HG03196 (cell line): ENCODE measurements at regions not wholly inside any gene's neighbourhood (a gene's known extent, or its start where the extent isn't known, plus 50 kb on each side); places are given as distances from the start of the nearest gene placed in this dataset.
"Not testable (repeated sequence)": the region's sequence is repeated elsewhere in the genome, so short reads cannot be mapped to it uniquely, and the experiment has no call there.

Experiments
- ATAC-seq: cut with Tn5 transposase; IDR thresholded peaks from one replicate; pipeline ENCODE4 v1.9.1; 2021; ENCODE audit not compliant: unreplicated experiment

DNA sequence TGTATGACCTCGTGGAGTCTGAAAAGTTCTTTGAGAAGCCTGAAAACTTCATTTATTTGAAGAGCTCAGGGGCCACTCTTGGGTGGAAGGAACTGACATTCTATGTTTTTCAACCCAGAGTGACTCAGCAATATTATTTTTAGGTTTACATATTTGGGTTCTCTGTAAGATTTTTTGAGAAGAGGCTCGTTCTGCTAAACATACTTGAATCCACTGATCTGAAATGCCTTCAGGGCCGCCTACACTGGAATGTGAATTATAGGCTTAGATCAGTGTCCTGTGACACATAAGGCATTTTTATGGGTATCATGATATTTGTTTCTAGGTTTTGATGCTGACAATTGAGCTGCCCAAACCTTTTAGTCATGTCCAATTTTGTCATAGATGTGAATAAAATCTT, 86.2 kb downstream of the PSAT1 start:
- ATAC-seq = no peak

DNA sequence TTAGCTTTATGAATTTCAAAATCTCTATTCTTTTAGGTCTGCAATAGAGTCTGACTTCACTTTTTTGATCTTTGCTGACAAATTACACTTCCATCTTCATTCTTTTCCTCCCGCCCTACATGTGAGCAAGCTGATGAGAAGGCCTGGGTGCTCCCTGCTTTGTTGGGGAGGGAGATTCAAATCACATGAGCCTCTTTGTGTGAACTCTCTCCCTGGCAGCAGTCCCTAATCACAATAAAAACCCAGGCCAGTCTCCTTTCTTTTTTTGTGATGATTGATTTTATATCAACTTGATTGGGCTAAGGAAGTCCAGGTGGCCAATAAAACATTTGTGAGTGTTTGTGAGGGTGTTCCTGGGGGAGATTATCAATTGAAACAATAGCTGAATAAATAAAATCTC, 89.4 kb downstream of the PSAT1 start:
- ATAC-seq = no peak

DNA sequence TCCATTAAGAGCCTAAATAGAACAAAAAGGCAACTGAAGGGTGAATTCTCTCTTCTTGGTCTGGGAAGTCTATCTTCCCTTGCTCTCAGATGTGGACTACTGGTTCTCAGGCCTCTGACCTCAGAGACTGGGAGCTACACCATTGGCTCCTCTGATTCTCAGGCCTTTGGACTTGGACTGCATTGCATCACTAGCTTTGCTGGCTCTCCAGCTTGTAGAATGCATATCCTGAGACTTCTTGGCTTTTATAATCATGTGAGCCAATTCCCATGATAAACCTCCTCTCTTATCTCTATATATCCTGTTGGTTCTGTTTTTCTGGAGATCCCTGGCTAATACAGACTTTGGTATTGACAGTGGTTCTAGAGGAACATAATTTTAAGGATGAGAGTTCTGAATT, 89.8 kb downstream of the PSAT1 start:
- no peak for ATAC-seq

GRCh38 chr9:78393340-78393739, 96.4 kb downstream of the PSAT1 start:
- no peak for ATAC-seq

GRCh38 chr9:78393932-78394331, 97.0 kb downstream of the PSAT1 start:
- no peak for ATAC-seq

DNA sequence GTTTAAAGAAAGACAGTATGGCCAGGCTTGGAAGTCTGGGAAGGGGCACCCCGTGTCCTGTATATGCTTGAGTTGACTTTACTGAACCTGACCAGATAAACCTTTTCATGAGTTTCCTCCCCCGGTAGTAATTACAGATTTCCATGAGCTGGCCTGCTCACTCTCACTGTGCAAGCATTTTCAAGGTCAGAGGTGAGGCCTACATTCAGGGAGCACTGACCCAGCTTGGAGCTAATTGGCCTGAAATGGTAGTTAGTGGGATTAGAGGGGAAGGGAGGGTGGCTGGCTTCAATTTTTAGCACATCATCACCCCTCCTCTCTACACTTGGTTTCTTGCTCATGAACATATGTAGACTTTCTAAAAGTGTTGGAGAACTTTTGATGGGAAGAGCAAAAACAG, 99.2 kb downstream of the PSAT1 start:
- ATAC-seq = no peak

GRCh38 chr9:78397045-78397444, 100.1 kb downstream of the PSAT1 start:
- ATAC-seq = no peak

- ATAC-seq = no peak
These were observed 100.5 kb downstream of the PSAT1 start for GRCh38 chr9:78397454-78397853.

- ATAC-seq = no peak
These were observed 102.2 kb downstream of the PSAT1 start for GRCh38 chr9:78399153-78399552.

- ATAC-seq = no peak
These were observed 103.6 kb downstream of the PSAT1 start for GRCh38 chr9:78400496-78400895.

- ATAC-seq = no peak
These were observed 108.5 kb downstream of the PSAT1 start for GRCh38 chr9:78405461-78405860.

- ATAC-seq = no peak
These were observed 109.2 kb downstream of the PSAT1 start for GRCh38 chr9:78406146-78406545.

DNA sequence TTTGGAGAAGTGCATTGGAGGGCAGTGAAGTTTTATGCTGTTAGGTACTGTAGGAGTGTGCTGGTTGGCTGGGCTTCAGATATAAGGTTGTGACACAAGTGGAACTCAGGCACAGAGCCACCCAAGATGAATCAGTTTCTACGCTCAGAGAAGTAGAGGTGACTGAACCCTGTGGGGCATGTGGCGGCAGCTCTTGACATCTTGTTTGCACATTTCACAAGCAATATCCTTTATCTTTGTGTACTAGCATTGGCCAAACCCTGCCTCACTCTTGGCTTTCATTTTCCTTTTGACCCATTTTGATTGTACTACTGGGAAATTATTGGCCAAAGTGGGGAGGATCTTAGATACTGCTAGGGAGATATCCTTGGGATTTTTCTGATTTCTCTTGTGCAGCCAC, 110.0 kb downstream of the PSAT1 start:
- ATAC-seq = no peak

DNA sequence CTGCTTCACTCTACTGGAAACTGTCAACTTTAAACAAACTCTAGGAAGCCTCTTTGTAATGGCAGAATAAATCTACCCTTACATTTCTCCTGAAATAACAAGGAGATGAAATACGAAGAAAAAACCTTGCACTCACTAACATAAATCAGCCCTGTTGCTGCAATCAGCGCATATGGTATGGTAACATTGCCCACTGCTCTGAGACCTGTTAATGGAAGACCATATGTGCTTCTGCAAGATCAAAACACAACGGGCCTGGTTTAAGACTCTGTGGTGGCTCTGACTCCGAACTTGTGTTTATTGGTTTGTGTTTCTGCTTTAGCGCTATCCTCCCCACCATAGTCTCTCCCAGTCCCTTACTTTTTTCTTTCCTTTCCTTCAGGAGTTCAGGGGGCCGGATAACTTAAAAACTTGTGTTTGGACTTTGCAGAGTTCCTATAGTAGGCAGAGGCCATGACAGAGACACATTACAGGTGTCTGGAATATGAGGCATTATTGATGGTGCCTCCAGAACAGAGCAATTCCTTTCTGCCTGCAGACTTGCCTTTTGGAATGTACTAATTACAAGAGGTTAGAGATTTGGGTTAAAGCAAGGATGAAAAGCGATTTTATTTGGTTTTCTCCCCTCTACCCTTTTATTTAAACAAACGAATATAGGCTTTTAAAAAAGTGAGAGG, 110.8 kb downstream of the PSAT1 start:
- no peak for ATAC-seq

- ATAC-seq = no peak
These were observed 111.5 kb downstream of the PSAT1 start for GRCh38 chr9:78408388-78408787.

DNA sequence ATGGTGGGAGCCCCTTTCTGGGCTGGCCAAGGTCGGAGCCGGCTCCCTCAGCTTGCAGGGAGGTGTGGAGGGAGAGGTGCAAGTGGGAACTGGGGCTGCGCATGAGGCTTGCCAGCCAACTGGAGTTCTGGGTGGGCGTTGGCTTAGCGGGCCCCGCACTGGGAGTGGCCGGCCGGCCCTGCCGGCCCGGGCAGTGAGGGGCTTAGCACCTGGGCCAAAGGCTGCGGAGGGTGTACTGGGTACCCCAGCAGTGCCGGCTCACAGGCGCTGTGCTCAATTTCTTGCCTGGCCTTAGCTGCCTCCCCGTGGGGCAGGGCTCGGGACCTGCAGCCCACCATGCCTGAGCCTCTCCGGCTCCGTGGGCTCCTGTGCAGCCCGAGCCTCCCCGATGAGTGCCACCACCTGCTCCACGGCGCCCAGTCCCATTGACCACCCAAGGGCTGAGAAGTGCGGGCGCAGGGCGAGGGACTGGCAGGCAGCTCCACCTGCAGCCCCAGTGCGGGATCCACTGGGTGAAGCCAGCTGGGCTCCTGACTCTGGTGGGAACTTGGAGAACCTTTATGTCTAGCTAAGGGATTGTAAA, 113.1 kb downstream of the PSAT1 start:
- ATAC-seq = not testable (repeated sequence)

DNA sequence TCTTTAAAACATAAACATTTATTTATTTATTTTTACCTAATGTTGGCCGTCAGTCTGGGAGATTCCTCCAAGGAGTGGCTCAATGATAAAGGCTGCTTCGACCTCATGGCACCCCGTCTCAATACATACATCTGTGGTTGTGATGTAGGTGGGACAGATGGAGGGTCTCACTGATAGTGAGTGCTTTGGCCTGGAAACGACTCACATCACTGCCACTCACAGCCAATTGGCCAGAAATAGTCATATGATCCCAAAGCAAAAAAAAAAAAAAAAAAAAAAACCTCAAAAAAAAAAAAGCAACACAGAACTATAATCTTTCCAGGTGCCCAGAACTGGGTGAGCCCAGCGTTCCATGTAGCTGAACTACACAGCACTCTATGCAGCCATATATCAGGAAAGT, 125.4 kb downstream of the PSAT1 start:
- no peak for ATAC-seq

DNA sequence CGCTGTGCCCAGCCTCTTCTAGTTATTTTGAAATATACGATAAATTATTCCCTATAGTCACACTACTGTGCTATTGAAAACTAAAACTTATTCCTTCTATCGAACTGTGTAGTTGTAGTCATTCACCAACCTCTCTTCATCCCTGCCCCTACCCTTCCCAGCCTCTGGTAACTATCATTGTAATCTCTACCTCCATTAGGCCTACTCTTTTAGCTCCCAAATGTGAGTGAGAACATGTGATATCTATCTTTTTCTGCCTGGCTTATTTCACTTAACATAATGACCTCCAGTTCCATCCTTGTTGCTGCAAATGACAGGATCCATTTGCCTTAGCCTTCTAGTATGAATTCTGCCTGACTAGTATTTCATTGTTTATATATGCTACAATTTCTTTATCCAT, 127.4 kb downstream of the PSAT1 start:
- no peak for ATAC-seq

DNA sequence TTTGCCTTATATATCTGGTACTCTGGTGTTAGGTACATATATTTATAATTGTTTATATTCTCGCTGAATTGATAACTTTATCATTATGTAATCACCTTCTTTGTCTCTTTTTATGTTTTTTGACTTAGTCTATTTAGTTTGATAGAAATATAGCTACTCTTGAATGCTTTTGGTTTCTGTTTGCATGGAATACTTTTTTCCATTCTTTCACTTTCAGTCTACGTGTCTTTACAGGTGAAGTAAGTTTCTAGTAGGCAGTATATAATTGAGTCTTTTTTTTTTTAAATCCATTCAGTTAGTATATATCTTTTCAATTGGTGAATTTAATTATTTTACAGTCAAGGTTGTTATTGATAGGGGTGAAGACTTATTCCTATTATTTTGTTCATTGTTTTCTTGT, 131.7 kb downstream of the PSAT1 start:
- ATAC-seq = no peak

- ATAC-seq = no peak
These were observed 133.5 kb downstream of the PSAT1 start for GRCh38 chr9:78430387-78430786.

DNA sequence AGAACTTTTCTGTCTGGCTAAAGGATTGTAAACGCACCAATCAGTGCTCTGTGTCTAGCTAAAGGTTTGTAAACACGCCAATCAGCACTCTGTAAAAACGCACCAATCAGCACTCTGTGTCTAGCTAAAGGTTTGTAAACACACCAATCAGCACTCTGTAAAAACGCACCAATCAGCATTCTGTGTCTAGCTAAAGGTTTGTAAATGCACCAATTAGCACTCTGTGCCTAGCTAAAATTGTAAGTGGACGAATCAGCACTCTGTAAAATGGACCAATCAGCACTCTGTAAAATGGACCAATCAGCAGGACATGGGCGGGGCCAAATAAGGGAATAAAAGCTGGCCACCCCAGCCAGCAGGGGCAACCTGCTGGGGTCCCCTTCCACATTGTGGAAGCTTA, 134.1 kb downstream of the PSAT1 start:
- not testable (repeated sequence) for ATAC-seq

GRCh38 chr9:78436873-78437272, 139.9 kb downstream of the PSAT1 start:
- no peak for ATAC-seq

DNA sequence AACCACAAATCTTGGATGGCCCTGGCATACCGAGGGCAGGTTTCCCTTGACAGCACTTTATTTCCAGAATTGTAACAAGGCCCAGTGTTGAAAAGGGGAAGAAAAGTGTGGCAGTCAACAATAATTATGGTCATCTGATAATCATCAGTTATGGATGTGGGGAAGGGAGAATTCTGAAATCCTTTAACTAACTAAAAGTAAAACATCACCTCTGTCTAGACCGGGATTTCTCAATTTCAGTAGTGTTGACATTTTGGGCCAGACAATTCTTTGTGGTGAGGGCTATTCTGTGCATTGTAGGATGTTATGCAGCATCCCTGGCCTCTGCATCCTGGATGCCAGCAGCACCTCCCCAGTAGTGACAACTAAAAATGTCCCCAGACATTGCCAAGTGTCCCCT, 140.4 kb downstream of the PSAT1 start:
- no peak for ATAC-seq
